RWPE2 (cell line): ENCODE measurements at regions not wholly inside any gene's neighbourhood (a gene's known extent, or its start where the extent isn't known, plus 50 kb on each side); places are given as distances from the start of the nearest gene placed in this dataset.
"Not testable (repeated sequence)": the region's sequence is repeated elsewhere in the genome, so short reads cannot be mapped to it uniquely, and the experiment has no call there.

ENCODE experiments used
- ATAC-seq: fragments of 200-7000 bp; cut with Tn5 transposase; 3 replicates; pipeline ENCODE4 v1.9.1; 2021; ENCODE audit warnings: low read depth
- DNase-seq: peaks from one replicate; pipeline ENCODE4 v3.0.0-alpha.2; 2020; ENCODE audit warnings: low spot score
- H3K27ac ChIP-seq: fragments of 450-650 bp; 2 replicates; pipeline ENCODE4 v1.5.1; 2017; ENCODE audit warnings: mild to moderate bottlenecking; ENCODE audit not compliant: poor library complexity, severe bottlenecking
- H3K27me3 ChIP-seq: fragments of 250-450 bp; sonication (Bioruptor Pico); 2 replicates; pipeline ENCODE4 v1.5.1; 2021; ENCODE audit warnings: mild to moderate bottlenecking, moderate library complexity; ENCODE audit not compliant: insufficient read depth, poor library complexity, severe bottlenecking
- H3K36me3 ChIP-seq: fragments of 250-450 bp; sonication (Bioruptor Pico); 2 replicates; pipeline ENCODE4 v1.5.1; 2020; ENCODE audit warnings: low read depth, mild to moderate bottlenecking, moderate library complexity
- H3K4me1 ChIP-seq: fragments of 250-450 bp; sonication (Bioruptor Pico); 2 replicates; pipeline ENCODE4 v1.5.1; 2021; ENCODE audit warnings: mild to moderate bottlenecking, moderate library complexity; ENCODE audit not compliant: insufficient read depth, poor library complexity, severe bottlenecking
- H3K4me3 ChIP-seq: fragments of 250-450 bp; sonication (Bioruptor Pico); 2 replicates; pipeline ENCODE4 v1.5.1; 2021; ENCODE audit warnings: mild to moderate bottlenecking, moderate library complexity; ENCODE audit not compliant: severe bottlenecking
- H3K9me3 ChIP-seq: fragments of 250-450 bp; sonication (Bioruptor Pico); 2 replicates; pipeline ENCODE4 v1.5.1; 2021; ENCODE audit warnings: mild to moderate bottlenecking, moderate library complexity; ENCODE audit not compliant: severe bottlenecking
- TF ChIP-seq, protein P1 (sequence below): fragments of 450-650 bp; IDR thresholded peaks from one replicate; pipeline ENCODE4 v1.5.1; 2017; ENCODE audit warnings: mild to moderate bottlenecking, moderate library complexity; ENCODE audit not compliant: poor library complexity, severe bottlenecking

- H3K4me3 ChIP-seq, result no peak overlapping the region
- ATAC-seq, result no peak
- H3K9me3 ChIP-seq, result no peaks in the 10 kb centered on the region
- no peaks in the 10 kb centered on the region for H3K27me3 ChIP-seq
- DNase-seq, result no peak
- H3K27ac ChIP-seq, result no peak overlapping the region
- TF ChIP-seq, protein P1, sequence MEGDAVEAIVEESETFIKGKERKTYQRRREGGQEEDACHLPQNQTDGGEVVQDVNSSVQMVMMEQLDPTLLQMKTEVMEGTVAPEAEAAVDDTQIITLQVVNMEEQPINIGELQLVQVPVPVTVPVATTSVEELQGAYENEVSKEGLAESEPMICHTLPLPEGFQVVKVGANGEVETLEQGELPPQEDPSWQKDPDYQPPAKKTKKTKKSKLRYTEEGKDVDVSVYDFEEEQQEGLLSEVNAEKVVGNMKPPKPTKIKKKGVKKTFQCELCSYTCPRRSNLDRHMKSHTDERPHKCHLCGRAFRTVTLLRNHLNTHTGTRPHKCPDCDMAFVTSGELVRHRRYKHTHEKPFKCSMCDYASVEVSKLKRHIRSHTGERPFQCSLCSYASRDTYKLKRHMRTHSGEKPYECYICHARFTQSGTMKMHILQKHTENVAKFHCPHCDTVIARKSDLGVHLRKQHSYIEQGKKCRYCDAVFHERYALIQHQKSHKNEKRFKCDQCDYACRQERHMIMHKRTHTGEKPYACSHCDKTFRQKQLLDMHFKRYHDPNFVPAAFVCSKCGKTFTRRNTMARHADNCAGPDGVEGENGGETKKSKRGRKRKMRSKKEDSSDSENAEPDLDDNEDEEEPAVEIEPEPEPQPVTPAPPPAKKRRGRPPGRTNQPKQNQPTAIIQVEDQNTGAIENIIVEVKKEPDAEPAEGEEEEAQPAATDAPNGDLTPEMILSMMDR, result no peak
- H3K36me3 ChIP-seq, result no peaks in the 10 kb centered on the region
- H3K4me1 ChIP-seq, result no peaks in the 10 kb centered on the region
Measured at GRCh38 chr18:59986139-59986538, 86.3 kb downstream of the PMAIP1 start.

GRCh38 chr18:59985289-59985688 is 85.5 kb downstream of the PMAIP1 start:
- H3K4me3 ChIP-seq, result no peak overlapping the region
- TF ChIP-seq, protein P1, result no peak
- H3K4me1 ChIP-seq, result no peaks in the 10 kb centered on the region
- no peaks in the 10 kb centered on the region for H3K9me3 ChIP-seq
- no peak overlapping the region for H3K27ac ChIP-seq
- no peak for DNase-seq
- H3K36me3 ChIP-seq, result no peaks in the 10 kb centered on the region
- ATAC-seq, result no peak
- no peaks in the 10 kb centered on the region for H3K27me3 ChIP-seq

DNA sequence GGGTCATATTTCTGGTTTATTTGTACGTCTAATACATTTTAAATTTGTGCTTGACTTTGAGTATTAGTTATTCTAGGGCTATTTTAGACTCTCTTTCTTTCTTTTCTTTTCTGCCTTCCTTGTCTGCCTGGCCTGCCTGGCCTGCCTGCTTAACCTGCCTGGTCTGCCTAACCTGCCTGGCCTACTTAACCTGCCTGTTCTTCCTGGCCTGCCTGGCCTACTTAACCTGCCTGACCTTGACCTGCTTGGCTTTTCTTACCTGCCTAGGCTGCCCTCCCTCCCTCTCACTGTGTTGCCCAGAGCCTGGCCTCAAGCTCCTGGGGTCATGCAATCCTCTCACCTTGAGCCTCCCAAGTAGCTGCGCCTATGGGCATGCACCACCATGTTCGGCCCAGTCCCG is 83.7 kb downstream of the PMAIP1 start:
- no peak for DNase-seq
- H3K9me3 ChIP-seq, result no peaks in the 10 kb centered on the region
- H3K27ac ChIP-seq, result no peak overlapping the region
- no peaks in the 10 kb centered on the region for H3K4me1 ChIP-seq
- TF ChIP-seq, protein P1, result no peak
- no peak overlapping the region for H3K4me3 ChIP-seq
- no peaks in the 10 kb centered on the region for H3K27me3 ChIP-seq
- H3K36me3 ChIP-seq, result no peaks in the 10 kb centered on the region
- ATAC-seq, result no peak

DNA sequence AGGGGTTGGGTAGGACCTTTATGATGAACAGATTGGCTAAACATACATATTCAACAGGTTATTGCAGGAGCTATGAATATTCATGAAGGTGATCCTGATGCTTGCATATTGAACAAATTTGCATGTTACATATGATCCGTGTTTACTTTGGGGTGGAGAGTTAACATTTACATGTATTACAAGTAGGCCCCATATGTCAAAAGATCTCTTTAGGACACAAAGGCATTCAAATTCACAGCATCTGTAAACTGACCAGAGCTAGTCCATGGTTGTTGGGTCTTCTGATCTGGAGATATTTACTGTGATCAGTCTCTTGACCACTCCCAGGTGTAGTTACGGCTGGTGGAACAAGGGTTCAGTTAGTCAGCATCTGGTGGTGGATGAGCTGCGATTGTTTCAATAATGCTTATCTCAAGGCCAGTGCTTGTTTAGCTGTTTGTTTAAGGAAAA is 80.4 kb downstream of the PMAIP1 start:
- H3K36me3 ChIP-seq, result no peaks in the 10 kb centered on the region
- H3K27me3 ChIP-seq, result no peaks in the 10 kb centered on the region
- H3K4me3 ChIP-seq, result no peak overlapping the region
- H3K27ac ChIP-seq, result no peak overlapping the region
- no peaks in the 10 kb centered on the region for H3K9me3 ChIP-seq
- DNase-seq (no peak), ATAC-seq (no peak)
- TF ChIP-seq, protein P1, result no peak
- H3K4me1 ChIP-seq, result no peaks in the 10 kb centered on the region

GRCh38 chr18:59971871-59972428 is 72.2 kb downstream of the PMAIP1 start:
- ATAC-seq (no peak), DNase-seq (no peak)
- no peaks in the 10 kb centered on the region for H3K27me3 ChIP-seq
- no peaks in the 10 kb centered on the region for H3K36me3 ChIP-seq
- H3K4me3 ChIP-seq, result no peak overlapping the region
- TF ChIP-seq, protein P1, result no peak
- no peak overlapping the region for H3K27ac ChIP-seq
- no peaks in the 10 kb centered on the region for H3K9me3 ChIP-seq
- no peaks in the 10 kb centered on the region for H3K4me1 ChIP-seq

GRCh38 chr18:59971144-59971543 is 71.3 kb downstream of the PMAIP1 start:
- H3K27ac ChIP-seq, DNase-seq, H3K4me3 ChIP-seq, H3K9me3 ChIP-seq, H3K27me3 ChIP-seq, H3K4me1 ChIP-seq, H3K36me3 ChIP-seq, ATAC-seq: not testable (repeated sequence)

DNA sequence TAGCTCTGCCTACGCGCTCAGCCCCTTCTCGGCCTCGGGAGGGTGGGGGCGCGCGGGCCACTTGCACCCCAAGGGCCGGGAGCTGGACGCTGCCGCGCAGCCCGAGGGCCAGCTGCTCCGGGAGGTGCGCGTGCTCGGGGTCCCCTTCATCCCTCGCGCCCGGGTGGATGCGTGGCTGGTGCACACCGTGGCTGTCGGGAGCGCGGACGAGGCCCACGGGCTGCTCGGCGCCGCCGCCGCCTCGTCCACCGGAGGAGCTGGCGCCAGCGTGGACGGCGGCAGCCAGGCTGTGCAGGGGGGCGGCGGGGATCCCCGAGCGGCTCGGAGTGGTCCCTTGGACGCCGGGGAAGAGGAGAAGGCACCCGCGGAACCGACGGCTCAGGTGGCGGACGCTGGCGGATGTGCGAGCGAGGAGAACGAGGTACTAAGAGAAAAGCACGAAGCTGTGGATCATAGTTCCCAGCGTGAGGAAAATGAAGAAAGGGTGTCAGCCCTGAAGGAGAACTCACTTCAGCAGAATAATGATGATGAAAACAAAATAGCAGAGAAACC is 69.8 kb downstream of the PMAIP1 start:
- not testable (repeated sequence) for H3K9me3 ChIP-seq, H3K27me3 ChIP-seq, H3K27ac ChIP-seq, H3K4me1 ChIP-seq, H3K4me3 ChIP-seq, DNase-seq, ATAC-seq, H3K36me3 ChIP-seq
